Stimulated activated naive B cell treated with anti-CD40 and anti-IgM and Interleukin-4, amounts not matched to agents 10 μg/mL and 1 μg/mL and 100 μg/mL, for 72 hours (primary cell): ENCODE measurements at regions not wholly inside any gene's neighbourhood (a gene's known extent, or its start where the extent isn't known, plus 50 kb on each side); places are given as distances from the start of the nearest gene placed in this dataset.

ENCODE experiments used
- ATAC-seq, 2 donors: fragments of 150-1000 bp; cut with Tn5 transposase; replicated peaks; 2 replicates each; pipeline ENCODE4 v1.10.0; 2021; ENCODE audit warnings: moderate library complexity in 1 of 2
- DNase-seq: peaks from one replicate; pipeline ENCODE4 v3.0.0; 2021
- H3K27ac Mint-ChIP-seq: one replicate; pipeline ENCODE4 v1.8.0; 2022; ENCODE audit warnings: mild to moderate bottlenecking, mixed read lengths
- H3K27me3 Mint-ChIP-seq, 2 donors: one replicate each; pipeline ENCODE4 v1.8.0; 2022; ENCODE audit warnings: mixed read lengths in 2 of 2
- H3K36me3 Mint-ChIP-seq, 2 donors: one replicate each; pipeline ENCODE4 v1.8.0; 2022; ENCODE audit warnings: mixed read lengths in 2 of 2, mild to moderate bottlenecking in 1 of 2
- H3K4me1 Mint-ChIP-seq, 2 donors: one replicate each; pipeline ENCODE4 v1.8.0; 2022; ENCODE audit warnings: mixed read lengths in 2 of 2, mild to moderate bottlenecking in 1 of 2
- H3K4me3 Mint-ChIP-seq, 2 donors: one replicate each; pipeline ENCODE4 v1.8.0; 2022; ENCODE audit warnings: mild to moderate bottlenecking in 2 of 2, mixed read lengths in 2 of 2, moderate library complexity in 1 of 2
- H3K9me3 Mint-ChIP-seq, 2 donors: one replicate each; pipeline ENCODE4 v1.8.0; 2022; ENCODE audit warnings: mixed read lengths in 2 of 2, mild to moderate bottlenecking in 1 of 2

DNA sequence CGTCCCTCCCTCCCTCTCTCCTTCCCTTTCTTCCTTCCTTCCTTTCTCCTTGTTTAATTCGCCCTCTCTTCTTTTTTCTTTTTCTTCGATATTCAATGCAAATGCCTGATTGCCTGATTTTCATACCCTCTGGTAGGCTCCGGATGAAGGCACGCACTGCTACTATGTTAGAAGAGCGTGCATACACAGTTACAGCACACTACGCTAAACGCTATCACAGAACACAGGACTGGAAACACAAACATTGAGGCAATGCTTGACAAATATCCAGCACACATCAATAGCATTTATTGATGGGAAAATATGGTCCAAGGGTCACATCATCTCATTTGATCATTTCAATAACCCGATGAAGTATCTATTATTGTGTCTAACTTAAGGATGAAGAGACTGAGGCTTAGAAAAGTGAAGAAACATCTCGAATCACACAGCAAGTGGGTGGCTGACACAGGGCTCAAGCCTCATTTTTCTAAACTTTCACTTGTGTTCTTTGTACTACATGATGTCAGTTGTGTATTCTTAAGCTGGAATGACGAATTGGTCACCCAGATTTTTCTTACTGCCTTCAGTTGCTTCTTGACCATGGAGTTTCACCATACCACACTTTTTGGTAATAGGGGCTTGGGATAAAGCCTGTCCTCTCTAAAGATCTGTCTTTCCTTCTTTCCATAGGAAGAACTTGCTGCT lies 101.8 kb downstream of the TRIB2 start:
- H3K36me3 Mint-ChIP-seq: no peaks in the 10 kb centered on the region
- H3K27me3 Mint-ChIP-seq: peaks cover 16 to 33% of the 10 kb centered on the region in 2 donors
- DNase-seq (no peak), ATAC-seq (no peak)
- no peaks in the 10 kb centered on the region for H3K9me3 Mint-ChIP-seq
- no peak overlapping the region for H3K27ac Mint-ChIP-seq
- H3K4me3 Mint-ChIP-seq: no peak overlapping the region
- peaks cover 12 to 17% of the 10 kb centered on the region in 2 donors for H3K4me1 Mint-ChIP-seq

DNA sequence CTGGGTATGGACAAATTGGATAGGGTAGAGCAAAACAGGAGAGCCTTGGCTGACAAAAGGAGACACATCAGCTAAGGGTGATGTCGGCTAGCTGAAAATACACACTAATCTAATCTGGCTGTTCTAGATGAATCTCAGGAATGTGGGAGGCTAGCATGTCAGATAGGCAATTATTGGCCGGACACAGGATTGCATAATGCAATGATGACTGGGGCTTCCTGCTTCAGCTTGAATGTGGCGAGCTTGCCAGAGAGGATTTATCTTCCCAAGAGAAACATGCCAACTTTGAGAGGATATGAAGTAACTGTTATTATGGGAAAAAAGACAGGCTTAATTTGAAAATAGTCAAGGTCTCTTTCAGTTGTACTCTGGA lies 102.4 kb downstream of the TRIB2 start:
- no peak overlapping the region for H3K4me3 Mint-ChIP-seq
- DNase-seq: no peak

DNA sequence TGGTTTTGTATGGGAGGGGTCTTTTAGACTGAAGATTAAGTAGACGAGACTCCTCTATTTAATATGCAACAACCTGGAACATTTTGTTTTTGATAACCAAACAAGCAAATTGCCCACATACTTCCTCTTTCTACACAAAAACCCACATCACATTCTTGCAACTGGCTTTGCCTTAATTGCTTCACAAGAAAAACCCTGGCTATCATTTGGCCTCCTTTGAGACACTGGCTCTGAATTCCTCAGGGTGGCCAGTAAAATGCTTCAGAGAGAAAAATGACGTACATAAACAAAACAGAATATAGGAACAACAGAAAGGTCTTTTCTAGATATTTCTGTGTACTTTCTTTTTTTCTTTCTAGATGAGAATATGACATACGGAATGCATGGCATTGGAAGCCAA lies 103.0 kb downstream of the TRIB2 start:
- H3K4me3 Mint-ChIP-seq: no peak overlapping the region
- DNase-seq (no peak), ATAC-seq (peak in 1 of 2 donors; percentile 29)
- H3K4me1 Mint-ChIP-seq: peaks cover 12 to 17% of the 10 kb centered on the region in 2 donors
- H3K27me3 Mint-ChIP-seq: peaks cover 24 to 38% of the 10 kb centered on the region in 2 donors
- peak overlapping the region; percentile 20 for H3K27ac Mint-ChIP-seq
- H3K36me3 Mint-ChIP-seq: no peaks in the 10 kb centered on the region
- no peaks in the 10 kb centered on the region for H3K9me3 Mint-ChIP-seq

More for the DNA sequence above, 102.4 kb downstream of the TRIB2 start:
- Mint-ChIP-seq H3K27me3 (peaks cover 21 to 38% of the 10 kb centered on the region in 2 donors), H3K27ac (no peak overlapping the region), H3K36me3 (no peaks in the 10 kb centered on the region), H3K9me3 (no peaks in the 10 kb centered on the region), H3K4me1 (peaks cover 12 to 17% of the 10 kb centered on the region in 2 donors)
- no peak for ATAC-seq

DNA sequence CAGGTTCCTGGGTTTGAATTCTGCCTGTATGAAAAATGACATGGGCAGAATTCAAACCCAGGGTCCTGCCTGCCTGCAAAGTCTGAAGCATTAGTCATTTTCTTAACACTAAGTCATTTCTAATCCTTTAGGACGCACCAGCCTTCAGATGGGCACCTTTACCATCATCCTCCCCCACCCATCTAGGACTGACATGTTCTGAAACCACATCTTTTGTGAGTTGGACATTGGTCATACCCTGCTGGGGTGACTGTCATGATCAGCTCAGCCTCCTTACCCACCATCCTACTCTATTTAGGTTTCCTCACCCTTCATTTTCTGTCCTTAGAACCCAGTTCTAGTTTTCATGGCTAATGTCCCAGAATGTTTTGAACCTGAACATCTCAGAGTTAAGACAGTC lies 104.9 kb downstream of the TRIB2 start:
- H3K9me3 Mint-ChIP-seq: no peaks in the 10 kb centered on the region
- H3K36me3 Mint-ChIP-seq: no peaks in the 10 kb centered on the region
- no peak for ATAC-seq
- peaks cover 24 to 54% of the 10 kb centered on the region in 2 donors for H3K27me3 Mint-ChIP-seq
- peaks cover 12 to 17% of the 10 kb centered on the region in 2 donors for H3K4me1 Mint-ChIP-seq
- H3K4me3 Mint-ChIP-seq: no peak overlapping the region
- no peak for DNase-seq
- H3K27ac Mint-ChIP-seq: no peak overlapping the region

DNA sequence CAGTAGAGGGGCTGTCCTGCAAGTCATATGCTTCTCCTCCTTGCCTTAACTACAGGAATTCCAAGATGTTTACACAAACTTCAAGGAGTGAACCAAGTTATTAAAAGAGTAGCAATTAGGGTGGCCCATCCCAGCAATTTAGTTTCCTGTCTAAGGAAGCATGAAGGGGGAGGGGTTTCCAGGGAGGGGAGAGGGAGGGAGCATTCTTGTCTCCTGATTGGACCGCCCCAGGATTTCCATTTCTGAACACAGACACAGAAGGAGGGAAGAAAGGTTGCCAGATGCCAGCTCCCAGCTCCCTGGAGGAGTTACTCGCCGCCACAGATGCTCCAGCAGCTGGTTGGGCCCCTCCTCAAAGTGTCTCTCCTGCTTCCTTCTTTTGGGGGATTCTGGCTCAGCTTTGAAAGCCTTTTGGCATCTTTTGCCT lies 107.6 kb downstream of the TRIB2 start:
- Mint-ChIP-seq H3K9me3 (no peaks in the 10 kb centered on the region), H3K27me3 (peaks cover 31 to 49% of the 10 kb centered on the region in 2 donors), H3K4me3 (no peak overlapping the region), H3K27ac (no peak overlapping the region), H3K36me3 (no peaks in the 10 kb centered on the region), H3K4me1 (peaks cover 7 to 13% of the 10 kb centered on the region in 2 donors)
- no peak for ATAC-seq
- DNase-seq: no peak

DNA sequence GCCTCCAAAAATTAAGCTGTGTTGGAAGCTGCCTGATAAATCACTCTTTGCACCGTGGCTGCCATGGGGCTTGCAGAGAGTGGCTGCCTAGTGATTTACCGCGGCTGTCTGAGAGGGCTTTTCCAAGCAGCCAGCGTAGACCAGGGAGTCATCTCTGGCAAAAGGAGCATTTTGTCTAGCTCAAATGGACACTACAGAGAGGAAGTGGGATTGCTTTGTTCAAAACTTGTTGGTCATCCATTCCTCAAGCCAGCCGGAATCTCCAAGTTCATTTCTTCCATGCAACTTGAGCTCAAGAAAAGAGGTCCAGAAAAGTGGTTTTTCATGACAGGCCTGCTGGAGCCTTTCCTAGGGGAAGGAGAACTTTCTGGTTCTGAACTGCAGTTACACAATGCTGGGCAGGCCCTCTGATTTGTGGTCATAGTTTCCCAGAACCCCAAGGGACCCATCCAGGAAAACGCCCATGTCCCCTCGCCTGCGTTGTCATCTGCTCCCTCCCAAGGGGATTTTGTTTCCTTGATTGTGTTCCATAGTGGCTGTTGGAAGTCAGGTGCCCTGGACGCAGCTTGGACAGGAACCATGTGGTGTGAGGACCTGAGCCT lies 108.1 kb downstream of the TRIB2 start:
- no peak for DNase-seq
- Mint-ChIP-seq H3K4me3 (no peak overlapping the region), H3K36me3 (no peaks in the 10 kb centered on the region), H3K9me3 (no peaks in the 10 kb centered on the region), H3K27me3 (peaks cover 31 to 50% of the 10 kb centered on the region in 2 donors), H3K27ac (no peak overlapping the region), H3K4me1 (peaks cover 2 to 8% of the 10 kb centered on the region in 2 donors)
- ATAC-seq: no peak

DNA sequence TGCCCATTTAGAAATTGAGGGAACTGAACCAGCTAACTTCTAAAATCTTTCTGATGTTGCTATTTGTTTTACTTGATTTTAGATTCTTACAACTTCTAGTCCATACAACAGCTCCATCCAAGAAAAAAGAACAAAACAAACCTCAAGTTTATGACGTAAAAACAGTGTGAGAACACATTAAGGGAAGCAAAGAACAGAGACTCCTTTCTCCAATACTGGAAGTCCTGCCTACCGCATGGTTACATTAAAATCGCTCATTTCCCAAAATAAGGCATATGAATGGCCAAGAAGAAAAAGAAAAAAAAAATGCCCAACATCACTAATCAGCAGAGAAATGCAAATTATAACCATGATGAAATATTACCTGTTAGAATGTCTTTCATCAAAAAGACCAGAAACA lies 110.0 kb downstream of the TRIB2 start:
- no peak overlapping the region for H3K27ac Mint-ChIP-seq
- no peaks in the 10 kb centered on the region for H3K9me3 Mint-ChIP-seq
- DNase-seq (no peak), ATAC-seq (no peak)
- no peak overlapping the region for H3K4me3 Mint-ChIP-seq
- no peaks in the 10 kb centered on the region for H3K36me3 Mint-ChIP-seq
- peaks cover 23 to 46% of the 10 kb centered on the region in 2 donors for H3K27me3 Mint-ChIP-seq
- no peaks in the 10 kb centered on the region for H3K4me1 Mint-ChIP-seq

DNA sequence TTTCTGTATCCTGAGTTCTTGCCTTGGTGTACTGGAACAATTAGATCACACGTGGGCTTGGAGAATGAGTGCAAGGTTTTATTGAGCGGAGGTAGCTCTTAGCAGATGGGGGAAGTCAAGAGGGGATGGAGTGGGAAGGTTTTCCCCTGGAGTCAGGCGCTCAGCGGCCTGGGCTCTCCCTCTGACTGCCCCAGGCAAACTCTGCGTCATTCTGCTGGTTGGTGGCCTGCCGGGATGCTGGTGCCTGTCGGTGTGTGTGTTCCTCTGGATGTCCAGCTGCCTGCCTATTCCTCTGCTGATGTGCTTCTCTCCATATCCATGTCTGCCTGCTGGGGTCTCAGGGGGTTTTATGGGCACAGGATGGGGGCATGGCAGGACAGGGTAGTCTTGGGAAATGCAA lies 111.0 kb downstream of the TRIB2 start:
- Mint-ChIP-seq H3K9me3 (no peaks in the 10 kb centered on the region), H3K27ac (no peak overlapping the region), H3K36me3 (no peaks in the 10 kb centered on the region), H3K27me3 (peaks cover 18 to 45% of the 10 kb centered on the region in 2 donors), H3K4me3 (no peak overlapping the region), H3K4me1 (no peaks in the 10 kb centered on the region)
- ATAC-seq (no peak), DNase-seq (no peak)

DNA sequence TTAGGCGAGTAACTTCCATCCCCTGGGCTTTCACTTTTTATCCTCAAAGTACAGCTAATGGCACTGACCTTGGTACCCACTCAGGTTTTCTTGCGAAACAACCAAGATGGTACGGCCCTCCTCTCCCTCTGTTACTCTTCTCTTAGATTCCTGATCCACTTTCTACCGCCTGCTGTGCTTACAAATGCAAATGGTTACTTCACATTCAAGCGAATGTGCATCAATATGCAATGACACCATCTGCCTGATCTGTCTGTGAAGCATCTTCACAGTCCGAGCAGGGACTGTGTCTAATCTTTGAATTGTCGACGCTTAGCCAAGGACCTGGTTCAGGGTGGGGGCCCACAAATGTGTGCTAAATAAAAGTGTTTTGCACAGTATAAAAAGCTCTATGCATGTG lies 112.2 kb downstream of the TRIB2 start:
- no peak overlapping the region for H3K4me3 Mint-ChIP-seq
- no peaks in the 10 kb centered on the region for H3K9me3 Mint-ChIP-seq
- H3K36me3 Mint-ChIP-seq: no peaks in the 10 kb centered on the region

DNA sequence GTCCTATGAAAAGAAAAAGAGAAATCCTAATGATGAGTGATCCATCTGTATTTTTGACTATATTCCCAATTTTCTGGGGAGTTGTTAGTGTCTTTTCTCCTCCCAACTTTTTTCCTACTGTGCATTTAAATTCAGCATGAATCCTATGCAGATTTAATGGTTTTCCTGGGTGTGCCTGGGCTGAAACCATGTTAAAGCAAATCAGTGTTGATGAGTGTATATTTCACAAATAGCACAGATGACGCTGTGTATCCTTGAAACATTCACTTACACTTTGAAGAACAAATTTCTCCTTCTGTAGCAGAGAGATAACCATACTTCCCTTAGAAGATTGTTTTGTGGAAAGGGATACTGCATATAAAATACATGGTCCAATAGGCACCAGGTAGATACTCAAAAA lies 114.3 kb downstream of the TRIB2 start:
- Mint-ChIP-seq H3K27me3 (peaks cover 16 to 30% of the 10 kb centered on the region in 2 donors), H3K4me3 (no peak overlapping the region), H3K27ac (no peak overlapping the region), H3K36me3 (no peaks in the 10 kb centered on the region), H3K9me3 (no peaks in the 10 kb centered on the region), H3K4me1 (no peaks in the 10 kb centered on the region)
- ATAC-seq (no peak), DNase-seq (no peak)

More for the DNA sequence above, 112.2 kb downstream of the TRIB2 start:
- Mint-ChIP-seq H3K4me1 (no peaks in the 10 kb centered on the region), H3K27ac (no peak overlapping the region), H3K27me3 (peaks cover 10 to 33% of the 10 kb centered on the region in 2 donors)
- ATAC-seq (no peak), DNase-seq (no peak)

DNA sequence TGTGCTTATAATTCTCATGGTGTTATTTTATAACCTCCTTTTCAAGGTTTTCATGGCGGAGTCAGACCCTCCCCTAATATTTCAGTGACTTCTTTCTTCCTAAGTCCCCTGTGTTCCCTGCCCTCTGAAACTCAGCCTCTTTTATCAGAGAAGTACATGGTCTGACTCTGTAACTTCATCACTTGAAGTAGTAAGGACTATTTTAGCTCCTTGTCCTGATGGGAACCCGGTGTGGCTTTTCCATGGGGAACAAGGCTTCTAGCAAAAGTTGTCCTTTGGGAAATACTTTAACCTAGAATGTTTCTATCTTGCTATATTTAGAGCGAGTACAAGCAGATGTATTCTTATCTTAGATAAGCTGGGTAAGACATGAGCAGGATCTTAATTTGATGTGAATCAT lies 117.5 kb downstream of the TRIB2 start:
- Mint-ChIP-seq H3K9me3 (no peaks in the 10 kb centered on the region), H3K36me3 (no peaks in the 10 kb centered on the region)
- DNase-seq: no peak

DNA sequence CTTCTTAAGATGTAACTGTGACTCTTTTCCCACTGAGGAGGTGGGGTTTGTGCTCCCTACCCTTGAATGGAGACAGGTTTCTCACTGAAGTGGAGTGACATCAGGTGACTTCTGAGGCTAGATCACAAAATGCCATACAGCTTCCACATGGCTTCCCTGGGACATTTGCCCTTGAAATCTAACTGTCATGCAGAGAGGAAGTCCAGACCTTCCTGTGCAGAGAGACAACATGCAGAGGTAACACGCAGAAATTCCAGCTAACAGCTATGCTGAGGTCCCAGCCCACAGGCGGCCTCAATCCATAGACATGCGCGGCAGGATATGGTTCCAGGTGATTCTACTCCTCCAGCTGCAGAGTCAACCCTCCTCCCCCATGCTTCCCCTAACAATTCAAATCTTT lies 119.0 kb downstream of the TRIB2 start:
- no peaks in the 10 kb centered on the region for H3K36me3 Mint-ChIP-seq
- H3K4me3 Mint-ChIP-seq: no peak overlapping the region
- no peak overlapping the region for H3K27ac Mint-ChIP-seq
- H3K4me1 Mint-ChIP-seq: no peaks in the 10 kb centered on the region
- no peaks in the 10 kb centered on the region for H3K9me3 Mint-ChIP-seq
- H3K27me3 Mint-ChIP-seq: peaks cover 28 to 30% of the 10 kb centered on the region in 2 donors
- DNase-seq (no peak), ATAC-seq (no peak)

More for the DNA sequence above, 117.5 kb downstream of the TRIB2 start:
- no peak for ATAC-seq
- no peak overlapping the region for H3K4me3 Mint-ChIP-seq
- H3K4me1 Mint-ChIP-seq: no peaks in the 10 kb centered on the region
- H3K27me3 Mint-ChIP-seq: peaks cover 15 to 25% of the 10 kb centered on the region in 2 donors
- H3K27ac Mint-ChIP-seq: no peak overlapping the region

DNA sequence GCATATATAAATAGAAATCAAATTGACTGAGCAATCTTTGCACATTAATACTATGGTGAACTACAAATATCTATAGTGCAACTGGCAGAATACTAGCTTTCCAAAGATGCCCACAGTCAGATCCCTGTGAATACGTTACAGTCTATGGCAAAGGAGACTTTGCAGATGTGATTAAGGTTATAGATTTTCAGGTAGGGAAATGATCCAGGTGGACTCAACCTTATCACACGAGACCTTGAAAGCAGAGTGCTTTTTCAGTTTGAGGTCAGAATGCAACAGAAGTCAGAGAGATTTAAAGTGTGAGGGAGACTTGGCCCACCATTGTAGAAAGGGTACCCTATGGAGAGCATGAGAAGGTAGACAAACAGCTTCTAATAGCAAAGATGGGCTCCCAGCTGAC lies 122.6 kb downstream of the TRIB2 start:
- Mint-ChIP-seq H3K36me3 (no peaks in the 10 kb centered on the region), H3K4me3 (no peak overlapping the region), H3K4me1 (no peaks in the 10 kb centered on the region), H3K27me3 (peaks cover 39 to 48% of the 10 kb centered on the region in 2 donors), H3K9me3 (no peaks in the 10 kb centered on the region), H3K27ac (no peak overlapping the region)
- no peak for ATAC-seq
- no peak for DNase-seq

DNA sequence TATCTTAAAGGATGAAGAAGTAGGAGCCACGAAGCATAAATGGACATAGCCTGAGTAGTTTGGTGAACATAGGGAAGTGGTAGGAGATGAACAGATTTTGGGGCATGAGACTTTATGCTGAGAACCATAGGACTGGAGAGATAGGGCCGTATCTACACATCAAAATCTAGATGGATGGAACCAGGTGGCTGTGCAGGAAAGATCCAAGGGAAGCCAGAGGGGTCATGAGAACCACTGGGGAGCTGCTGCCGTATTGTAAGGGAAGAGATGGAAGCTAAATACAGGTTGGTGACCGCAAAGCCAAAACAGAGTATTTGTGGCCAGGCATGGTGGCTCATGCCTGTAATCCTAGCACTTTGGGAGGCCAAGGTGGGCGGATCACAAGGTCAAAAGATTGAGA lies 124.3 kb downstream of the TRIB2 start:
- DNase-seq (no peak), ATAC-seq (no peak)
- Mint-ChIP-seq H3K27me3 (peaks cover 35 to 38% of the 10 kb centered on the region in 2 donors), H3K4me3 (no peak overlapping the region), H3K27ac (no peak overlapping the region), H3K9me3 (no peaks in the 10 kb centered on the region), H3K4me1 (no peaks in the 10 kb centered on the region), H3K36me3 (no peaks in the 10 kb centered on the region)

DNA sequence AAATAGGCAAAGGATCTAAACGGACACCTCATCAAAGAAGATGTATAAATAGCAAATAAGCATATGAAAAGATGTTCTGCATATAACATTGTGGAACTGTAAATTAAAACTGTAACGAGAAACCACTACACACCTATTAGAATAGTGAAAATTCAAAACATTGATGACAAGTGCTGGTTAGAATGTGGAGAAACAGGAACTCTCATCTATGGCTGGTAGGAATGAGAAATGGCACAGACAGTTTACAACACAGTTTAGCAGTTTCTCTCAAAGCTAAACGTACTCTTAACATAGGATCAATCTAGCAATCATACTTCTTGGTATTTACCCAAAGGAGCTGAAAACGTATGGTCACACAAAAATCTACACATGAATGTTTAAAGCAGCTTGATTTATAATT lies 126.2 kb downstream of the TRIB2 start:
- ATAC-seq: no peak
- H3K4me3 Mint-ChIP-seq: no peak overlapping the region
- H3K27ac Mint-ChIP-seq: no peak overlapping the region

More for the DNA sequence above, 126.2 kb downstream of the TRIB2 start:
- no peak for DNase-seq
- Mint-ChIP-seq H3K27me3 (peaks cover 31 to 39% of the 10 kb centered on the region in 2 donors), H3K9me3 (no peaks in the 10 kb centered on the region), H3K36me3 (no peaks in the 10 kb centered on the region), H3K4me1 (no peaks in the 10 kb centered on the region)
